GM12878 (cell line): ENCODE measurements at regions not wholly inside any gene's neighbourhood (a gene's known extent, or its start where the extent isn't known, plus 50 kb on each side); places are given as distances from the start of the nearest gene placed in this dataset.

Source experiments
- ATAC-seq: fragments of 200-7000 bp; cut with Tn5 transposase; 3 replicates; pipeline ENCODE4 v1.9.1; 2020; ENCODE audit warnings: mild to moderate bottlenecking, moderate library complexity
- BruUV-seq: library from RNA; stranded (reverse); fragments of 400-500 nt; replicated peaks from 2 replicates; lab custom pipeline; 2021; lab: Mats Ljungman, UMichigan
- CTCF ChIA-PET: fragments of 300-600 bp; sonication (Branson Sonifier 250); formaldehyde crosslinking; extraction: SDS; loops from one replicate; lab custom pipeline; 2021; ENCODE audit warnings: inconsistent platforms; lab: Yijun Ruan, JAX
- POLR2A ChIA-PET: fragments of 350-600 bp; formaldehyde crosslinking; extraction: SDS; loops from one replicate; lab custom pipeline; 2021; ENCODE audit warnings: inconsistent platforms; lab: Charles Lee
- RAD21 ChIA-PET: fragments of 300-600 bp; sonication (Branson Sonifier 250); formaldehyde crosslinking; loops from one replicate; lab custom pipeline; 2023; ENCODE audit warnings: antibody characterized with exemption; ENCODE audit not compliant: unreplicated experiment; lab: Charles Lee
- SMC1A ChIA-PET: fragments of 300-600 bp; sonication (Branson Sonifier 250); formaldehyde crosslinking; loops from one replicate; lab custom pipeline; 2023; ENCODE audit not compliant: unreplicated experiment, uncharacterized antibody; lab: Charles Lee
- DNase-seq: peaks from one replicate; pipeline ENCODE4 v3.0.0-alpha.2; 2011; ENCODE audit warnings: low read depth, low spot score
- FAIRE-seq: peaks from 3 replicates; lab custom pipeline; 2011; peaks lifted over from hg19 to GRCh38; lab: Jason Lieb, UNC
- H2AFZ ChIP-seq: 2 replicates; pipeline ENCODE4 v1.6.0; 2011; ENCODE audit warnings: low read depth, low read length, control low read depth; ENCODE audit not compliant: control insufficient read depth
- H3K27ac ChIP-seq: 2 replicates; pipeline ENCODE4 v1.5.1; 2011; ENCODE audit warnings: control low read depth; ENCODE audit not compliant: control insufficient read depth, insufficient read depth
- H3K27me3 ChIP-seq, 2 experiments: replicated peaks in 1 of 2; 2 replicates each; pipeline versions ENCODE4 v1.6.0 to v1.6.1; 2011; ENCODE audit warnings: low read length in 1 of 2; ENCODE audit not compliant: control insufficient read depth in 2 of 2, insufficient read depth in 2 of 2
- H3K36me3 ChIP-seq, 2 experiments: 2 replicates each; pipeline ENCODE4 v1.5.1; 2011; ENCODE audit warnings: low read length in 1 of 2; ENCODE audit not compliant: control insufficient read depth in 2 of 2, insufficient read depth in 2 of 2
- H3K4me1 ChIP-seq: 2 replicates; pipeline ENCODE4 v1.6.1; 2011; ENCODE audit warnings: mild to moderate bottlenecking, low read length, moderate library complexity, mixed read lengths; ENCODE audit not compliant: control insufficient read depth, insufficient read depth
- H3K4me2 ChIP-seq: 2 replicates; pipeline ENCODE4 v1.6.0; 2011; ENCODE audit warnings: control low read depth; ENCODE audit not compliant: control insufficient read depth, insufficient read depth
- H3K4me3 ChIP-seq: fragments of 200-600 bp; sonication (generic); 2 replicates; pipeline ENCODE4 v1.5.1; 2016
- H3K79me2 ChIP-seq: 2 replicates; pipeline ENCODE4 v1.6.0; 2011; ENCODE audit warnings: low read length; ENCODE audit not compliant: control insufficient read depth, insufficient read depth
- H3K9ac ChIP-seq: 2 replicates; pipeline ENCODE4 v1.8.0; 2011; ENCODE audit warnings: low read length, control low read depth, mixed read lengths; ENCODE audit not compliant: control insufficient read depth, insufficient read depth
- H3K9me3 ChIP-seq: replicated peaks from 3 replicates; pipeline ENCODE4 v1.5.1; 2011; ENCODE audit warnings: mild to moderate bottlenecking, low read length; ENCODE audit not compliant: control insufficient read depth, insufficient read depth
- H4K20me1 ChIP-seq: 2 replicates; pipeline ENCODE4 v1.6.0; 2011; ENCODE audit not compliant: control insufficient read depth, insufficient read depth
- ATF7 ChIP-seq: fragments of 450-650 bp; IDR thresholded peaks from 2 replicates; pipeline ENCODE4 v1.6.1; 2016; ENCODE audit warnings: low read depth, mild to moderate bottlenecking
- CEBPB ChIP-seq, 2 experiments: fragments of 150-350 bp in 1 of 2; IDR thresholded peaks; 2 replicates each; pipeline ENCODE4 v1.6.1; 2012 to 2014; ENCODE audit warnings: low read depth in 2 of 2, low read length in 2 of 2, borderline replicate concordance in 1 of 2, inconsistent platforms in 1 of 2
- ETV6 ChIP-seq, 2 experiments: fragments of 450-650 bp in 1 of 2; IDR thresholded peaks in 1 of 2; conservative IDR thresholded peaks in 1 of 2; 2 replicates each; pipeline ENCODE4 v1.6.1; 2014; ENCODE audit warnings: antibody characterized with exemption in 1 of 2, borderline replicate concordance in 1 of 2, low read depth in 1 of 2, mild to moderate bottlenecking in 1 of 2, moderate library complexity in 1 of 2
- MYB ChIP-seq: fragments of 150-350 bp; IDR thresholded peaks from 2 replicates; pipeline ENCODE4 v1.6.1; 2014; ENCODE audit warnings: mild to moderate bottlenecking, low read depth, low read length, borderline replicate concordance
- NFXL1 ChIP-seq: fragments of 450-650 bp; IDR thresholded peaks from 2 replicates; pipeline ENCODE4 v1.6.1; 2017; ENCODE audit warnings: antibody characterized with exemption, mild to moderate bottlenecking, borderline replicate concordance
- PAX8 ChIP-seq: fragments of 450-650 bp; IDR thresholded peaks from 2 replicates; pipeline ENCODE4 v1.6.1; 2017; ENCODE audit warnings: mild to moderate bottlenecking, moderate library complexity
- POU2F2 ChIP-seq: IDR thresholded peaks from 3 replicates; pipeline ENCODE4 v1.6.1; 2011; ENCODE audit warnings: low read depth, mild to moderate bottlenecking, low read length, borderline replicate concordance
- RCOR1 ChIP-seq: conservative IDR thresholded peaks from 2 replicates; pipeline ENCODE4 v1.6.1; 2012; ENCODE audit warnings: low read depth, low read length, improper control_type of control experiment
- RUNX3 ChIP-seq: IDR thresholded peaks from 2 replicates; pipeline ENCODE4 v1.6.1; 2012; ENCODE audit warnings: low read length, inconsistent platforms
- WGBS: methylation state at CpG from one replicate; pipeline ENCODE4 v1.1.6; 2016; ENCODE audit warnings: low lambda C conversion rate; ENCODE audit not compliant: insufficient replicate concordance, insufficient coverage; ENCODE audit errors: missing lambda C conversion rate; 5-methylcytosine and 5-hydroxymethylcytosine counted together
- in situ Hi-C: fragments of 300-500 bp; cut with MboI; formaldehyde crosslinking; loops from 9 replicates; pipeline ENCODE4 v1.14.3; 2018; ENCODE audit warnings: mixed read lengths
- intact Hi-C: fragments of 100-400 bp; cut with micrococcal nuclease; formaldehyde crosslinking; loops from one replicate; pipeline ENCODE4 v1.14.2; 2022; ENCODE audit not compliant: unreplicated experiment
- TF ChIP-seq, protein P1 (sequence below): fragments of 450-650 bp; IDR thresholded peaks from 2 replicates; pipeline ENCODE4 v1.6.1; 2017; ENCODE audit warnings: mild to moderate bottlenecking, moderate library complexity
- TF ChIP-seq, protein P2 (sequence below): IDR thresholded peaks from 2 replicates; pipeline ENCODE4 v1.6.1; 2012; ENCODE audit warnings: low read depth, low read length, improper control_type of control experiment

DNA sequence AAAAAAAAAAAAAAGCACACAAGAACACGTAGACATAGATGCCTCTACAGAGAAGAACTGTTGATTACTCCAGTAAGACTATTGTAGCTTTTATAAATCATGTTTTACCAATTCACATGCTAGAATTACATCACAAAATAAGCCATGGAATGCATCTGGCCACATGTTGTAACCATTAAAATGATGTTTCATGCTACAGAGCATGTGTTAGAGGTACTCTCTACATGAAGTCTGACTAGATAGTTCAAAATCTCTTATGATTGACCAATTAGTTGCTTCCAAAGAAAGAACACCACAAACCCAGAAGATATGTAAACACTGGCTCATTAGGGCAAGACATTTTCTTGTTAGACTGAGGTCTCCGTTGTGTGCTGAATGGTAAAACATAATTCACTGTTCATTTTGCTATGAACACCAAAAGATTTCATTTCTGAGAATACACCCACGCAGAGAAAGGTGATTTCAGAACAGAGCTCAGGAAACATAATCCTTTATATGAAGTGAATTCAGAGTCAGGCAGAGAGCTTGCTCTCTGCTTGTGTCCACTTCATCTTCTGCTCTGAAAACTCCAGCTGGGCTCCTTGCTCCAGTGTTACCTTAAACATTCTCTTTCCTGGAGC lies 411.4 kb upstream of the SOX9 start:
- Histone ChIP-seq H3K79me2 (no peaks in the 10 kb centered on the region), H4K20me1 (no peaks in the 10 kb centered on the region), H3K27me3 (no peaks in the 10 kb centered on the region), H2AFZ (no peak overlapping the region), H3K4me1 (no peaks in the 10 kb centered on the region), H3K9me3 (no peaks in the 10 kb centered on the region), H3K4me3 (no peak overlapping the region), H3K36me3 (no peaks in the 10 kb centered on the region), H3K4me2 (no peak overlapping the region), H3K27ac (no peak overlapping the region), H3K9ac (no peak overlapping the region)
- ChIA-PET SMC1A (interaction anchor here (1.1 kb wide), 1 partner anchor 13 kb away, joined by 4 read pairs; no protein-coding TSS in a partner anchor), CTCF (interaction anchor here (0.7 kb wide), 1 partner anchor 152 kb away, joined by 3 read pairs; no protein-coding TSS in a partner anchor), POLR2A (interaction anchor here (0.7 kb wide), 1 partner anchor 827 kb away, joined by 3 read pairs; no protein-coding TSS in a partner anchor), RAD21 (no interaction called here)
- TF ChIP-seq ATF7, result no peak
- ATAC-seq (no peak), FAIRE-seq (no peak), DNase-seq (no peak)
- 7% methylated on average over 3 of the region's 3 CpGs for WGBS
- in situ Hi-C loops, result no loop called here
- no TSS peak for BruUV-seq
- intact Hi-C loops, result no loop called here

DNA sequence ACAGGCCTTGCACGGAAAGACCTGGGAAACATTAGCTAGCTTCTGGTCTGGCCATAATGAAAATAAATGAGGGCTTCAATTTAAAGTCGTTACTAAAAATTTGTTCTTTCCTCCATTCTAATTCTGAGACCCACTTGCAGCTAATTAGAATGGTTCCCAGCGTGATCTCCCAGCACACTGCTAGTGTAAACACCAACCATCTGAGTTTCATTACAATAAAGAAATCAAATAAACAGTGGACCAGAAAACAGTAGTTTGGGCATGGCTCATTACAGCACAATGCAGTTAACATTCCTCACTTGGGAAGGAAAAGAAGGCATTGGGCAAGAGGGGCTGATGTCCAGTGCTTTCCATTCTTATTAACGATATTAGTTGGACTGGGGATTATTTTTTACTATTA lies 410.9 kb upstream of the SOX9 start:
- in situ Hi-C loops, result no loop called here
- FAIRE-seq (no peak), DNase-seq (no peak), ATAC-seq (no peak)
- SMC1A ChIA-PET, result interaction anchor here (1.1 kb wide), 1 partner anchor 13 kb away, joined by 4 read pairs; no protein-coding TSS in a partner anchor
- WGBS, result 1% methylated on average over 4 of the region's 4 CpGs
- Histone ChIP-seq H3K9me3 (no peaks in the 10 kb centered on the region), H3K27me3 (no peaks in the 10 kb centered on the region), H3K9ac (no peak overlapping the region), H2AFZ (no peak overlapping the region), H4K20me1 (no peaks in the 10 kb centered on the region), H3K79me2 (no peaks in the 10 kb centered on the region), H3K4me2 (no peak overlapping the region), H3K4me3 (no peak overlapping the region), H3K36me3 (no peaks in the 10 kb centered on the region), H3K27ac (no peak overlapping the region)
- RAD21 ChIA-PET, result no interaction called here
- no TSS peak for BruUV-seq
- intact Hi-C loops, result no loop called here
- POLR2A ChIA-PET, result no interaction called here
- CTCF ChIA-PET, result no interaction called here
- TF ChIP-seq RUNX3 (no peak), NFXL1 (no peak), MYB (no peak), RCOR1 (no peak), POU2F2 (no peak), ETV6 (conservative IDR thresholded peaks at IDR 0.05 in 1 of 2, IDR thresholded peaks at IDR 0.05 in 1 of 2; ENCODE audit: borderline replicate concordance in 1 of 2, low read depth in 1 of 2) (no peak), PAX8 (no peak), CEBPB (IDR thresholded peaks at IDR 0.05; ENCODE audit: borderline replicate concordance in 1 of 2, low read depth in 2 of 2, low read length in 2 of 2) (no peak)
- TF ChIP-seq, protein P1, sequence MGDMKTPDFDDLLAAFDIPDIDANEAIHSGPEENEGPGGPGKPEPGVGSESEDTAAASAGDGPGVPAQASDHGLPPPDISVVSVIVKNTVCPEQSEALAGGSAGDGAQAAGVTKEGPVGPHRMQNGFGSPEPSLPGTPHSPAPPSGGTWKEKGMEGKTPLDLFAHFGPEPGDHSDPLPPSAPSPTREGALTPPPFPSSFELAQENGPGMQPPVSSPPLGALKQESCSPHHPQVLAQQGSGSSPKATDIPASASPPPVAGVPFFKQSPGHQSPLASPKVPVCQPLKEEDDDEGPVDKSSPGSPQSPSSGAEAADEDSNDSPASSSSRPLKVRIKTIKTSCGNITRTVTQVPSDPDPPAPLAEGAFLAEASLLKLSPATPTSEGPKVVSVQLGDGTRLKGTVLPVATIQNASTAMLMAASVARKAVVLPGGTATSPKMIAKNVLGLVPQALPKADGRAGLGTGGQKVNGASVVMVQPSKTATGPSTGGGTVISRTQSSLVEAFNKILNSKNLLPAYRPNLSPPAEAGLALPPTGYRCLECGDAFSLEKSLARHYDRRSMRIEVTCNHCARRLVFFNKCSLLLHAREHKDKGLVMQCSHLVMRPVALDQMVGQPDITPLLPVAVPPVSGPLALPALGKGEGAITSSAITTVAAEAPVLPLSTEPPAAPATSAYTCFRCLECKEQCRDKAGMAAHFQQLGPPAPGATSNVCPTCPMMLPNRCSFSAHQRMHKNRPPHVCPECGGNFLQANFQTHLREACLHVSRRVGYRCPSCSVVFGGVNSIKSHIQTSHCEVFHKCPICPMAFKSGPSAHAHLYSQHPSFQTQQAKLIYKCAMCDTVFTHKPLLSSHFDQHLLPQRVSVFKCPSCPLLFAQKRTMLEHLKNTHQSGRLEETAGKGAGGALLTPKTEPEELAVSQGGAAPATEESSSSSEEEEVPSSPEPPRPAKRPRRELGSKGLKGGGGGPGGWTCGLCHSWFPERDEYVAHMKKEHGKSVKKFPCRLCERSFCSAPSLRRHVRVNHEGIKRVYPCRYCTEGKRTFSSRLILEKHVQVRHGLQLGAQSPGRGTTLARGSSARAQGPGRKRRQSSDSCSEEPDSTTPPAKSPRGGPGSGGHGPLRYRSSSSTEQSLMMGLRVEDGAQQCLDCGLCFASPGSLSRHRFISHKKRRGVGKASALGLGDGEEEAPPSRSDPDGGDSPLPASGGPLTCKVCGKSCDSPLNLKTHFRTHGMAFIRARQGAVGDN, result no peak
- TF ChIP-seq, protein P2, sequence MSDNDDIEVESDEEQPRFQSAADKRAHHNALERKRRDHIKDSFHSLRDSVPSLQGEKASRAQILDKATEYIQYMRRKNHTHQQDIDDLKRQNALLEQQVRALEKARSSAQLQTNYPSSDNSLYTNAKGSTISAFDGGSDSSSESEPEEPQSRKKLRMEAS, result no peak
- TF ChIP-seq, all 136 proteins: peak for 0
- H3K4me1 ChIP-seq, result no peaks in the 10 kb centered on the region
